MM.1S (cell line): ENCODE measurements at regions not wholly inside any gene's neighbourhood (a gene's known extent, or its start where the extent isn't known, plus 50 kb on each side); places are given as distances from the start of the nearest gene placed in this dataset.

Experiments used
- DNase-seq: peaks from one replicate; pipeline ENCODE4 v3.0.0-alpha.2; 2015
- H2AFZ ChIP-seq: fragments of 300-600 bp; sonication (generic); 2 replicates; pipeline ENCODE4 v1.6.0; 2016; ENCODE audit warnings: antibody characterized with exemption, low read length
- H3F3A ChIP-seq: fragments of 300-600 bp; sonication (generic); 2 replicates; pipeline ENCODE4 v1.6.1; 2016; ENCODE audit warnings: mild to moderate bottlenecking, antibody characterized with exemption, low read length, moderate library complexity, mixed read lengths; ENCODE audit not compliant: insufficient read depth
- H3K27ac ChIP-seq: fragments of 300-600 bp; sonication (generic); 2 replicates; pipeline ENCODE4 v1.5.1; 2016; ENCODE audit warnings: mild to moderate bottlenecking, low read length
- H3K27me3 ChIP-seq: fragments of 300-600 bp; sonication (generic); replicated peaks from 2 replicates; pipeline ENCODE4 v1.6.0; 2016; ENCODE audit warnings: low read length; ENCODE audit not compliant: insufficient read depth
- H3K36me3 ChIP-seq: fragments of 300-600 bp; sonication (generic); replicated peaks from 2 replicates; pipeline ENCODE4 v1.6.1; 2016; ENCODE audit warnings: mild to moderate bottlenecking, low read length, mixed read lengths; ENCODE audit not compliant: insufficient read depth
- H3K4me1 ChIP-seq: fragments of 300-600 bp; sonication (generic); 2 replicates; pipeline ENCODE4 v1.6.1; 2016; ENCODE audit warnings: low read length, mixed read lengths
- H3K4me2 ChIP-seq: fragments of 300-600 bp; sonication (generic); 2 replicates; pipeline ENCODE4 v1.6.0; 2016; ENCODE audit warnings: low read depth, low read length
- H3K4me3 ChIP-seq: fragments of 300-600 bp; sonication (generic); 2 replicates; pipeline ENCODE4 v1.5.1; 2016; ENCODE audit warnings: low read length, mixed read lengths
- H3K79me2 ChIP-seq: fragments of 300-600 bp; sonication (generic); 2 replicates; pipeline ENCODE4 v1.6.1; 2016; ENCODE audit warnings: mixed run types, low read length, mixed read lengths
- H3K9ac ChIP-seq: fragments of 300-600 bp; sonication (generic); 2 replicates; pipeline ENCODE4 v1.6.1; 2016; ENCODE audit warnings: low read length, mixed read lengths
- H3K9me2 ChIP-seq: fragments of 300-600 bp; sonication (generic); replicated peaks from 2 replicates; pipeline ENCODE4 v1.6.1; 2016; ENCODE audit warnings: mild to moderate bottlenecking, low read length, mixed read lengths; ENCODE audit not compliant: insufficient read depth
- H3K9me3 ChIP-seq: fragments of 300-600 bp; sonication (generic); replicated peaks from 2 replicates; pipeline ENCODE4 v1.6.1; 2016; ENCODE audit warnings: mild to moderate bottlenecking, low read length, mixed read lengths; ENCODE audit not compliant: insufficient read depth
- H4K20me1 ChIP-seq: fragments of 300-600 bp; sonication (generic); 2 replicates; pipeline ENCODE4 v1.6.1; 2016; ENCODE audit warnings: mild to moderate bottlenecking, low read length, moderate library complexity, mixed read lengths; ENCODE audit not compliant: insufficient read depth
- EZH2 ChIP-seq: fragments of 300-600 bp; sonication (generic); optimal IDR thresholded peaks from 2 replicates; pipeline ENCODE3; 2017; ENCODE audit warnings: low read depth, mild to moderate bottlenecking, antibody characterized with exemption, low read length, mixed read lengths
- EZH2phosphoT487 ChIP-seq: fragments of 300-600 bp; sonication (generic); IDR thresholded peaks from 2 replicates; pipeline ENCODE4 v1.6.1; 2018; ENCODE audit warnings: antibody characterized with exemption, low read length
- TF ChIP-seq, protein P1 (sequence below): fragments of 300-600 bp; sonication (generic); IDR thresholded peaks from 2 replicates; pipeline ENCODE4 v1.5.1; 2016; ENCODE audit warnings: antibody characterized with exemption, low read length, mixed read lengths

DNA sequence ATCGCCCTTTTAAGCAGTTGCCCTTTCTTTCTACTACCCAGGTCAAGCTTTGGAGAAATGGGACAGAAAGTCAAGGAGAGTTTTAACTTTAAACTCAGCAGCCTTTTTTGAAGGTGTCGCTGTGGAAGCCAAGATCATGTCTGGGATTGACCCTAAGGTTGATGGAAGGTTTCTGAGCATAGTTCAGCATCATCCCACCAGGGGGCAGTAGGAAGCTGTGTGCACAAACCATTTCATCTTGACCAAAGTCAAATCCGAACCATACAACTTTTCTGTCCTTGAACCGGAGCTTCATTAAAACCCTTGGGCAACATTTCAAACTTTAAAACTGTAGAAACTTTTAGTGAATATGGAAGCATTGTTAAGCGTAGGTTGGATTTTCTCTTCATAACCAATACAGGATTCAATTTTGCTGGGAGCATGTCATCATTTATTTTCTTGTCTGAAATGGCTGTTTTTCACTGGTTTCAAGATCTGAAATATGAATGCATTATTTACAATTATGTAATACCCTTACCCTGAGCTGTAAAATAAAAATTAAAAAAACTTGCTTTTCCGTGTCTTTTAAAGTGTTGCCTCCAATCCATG is 214.4 kb upstream of the KIAA1217 start:
- peak; percentile 51 for DNase-seq
- Histone ChIP-seq H3K4me3 (no peak overlapping the region), H3K36me3 (no peaks in the 10 kb centered on the region), H3K9me2 (no peaks in the 10 kb centered on the region), H3F3A (no peaks in the 10 kb centered on the region), H3K4me1 (no peaks in the 10 kb centered on the region), H3K27me3 (no peaks in the 10 kb centered on the region), H2AFZ (no peak overlapping the region), H4K20me1 (no peaks in the 10 kb centered on the region), H3K9ac (no peak overlapping the region), H3K4me2 (no peak overlapping the region), H3K27ac (no peak overlapping the region), H3K9me3 (no peaks in the 10 kb centered on the region), H3K79me2 (no peaks in the 10 kb centered on the region)
- no peak for TF ChIP-seq EZH2phosphoT487
- TF ChIP-seq, protein P1, sequence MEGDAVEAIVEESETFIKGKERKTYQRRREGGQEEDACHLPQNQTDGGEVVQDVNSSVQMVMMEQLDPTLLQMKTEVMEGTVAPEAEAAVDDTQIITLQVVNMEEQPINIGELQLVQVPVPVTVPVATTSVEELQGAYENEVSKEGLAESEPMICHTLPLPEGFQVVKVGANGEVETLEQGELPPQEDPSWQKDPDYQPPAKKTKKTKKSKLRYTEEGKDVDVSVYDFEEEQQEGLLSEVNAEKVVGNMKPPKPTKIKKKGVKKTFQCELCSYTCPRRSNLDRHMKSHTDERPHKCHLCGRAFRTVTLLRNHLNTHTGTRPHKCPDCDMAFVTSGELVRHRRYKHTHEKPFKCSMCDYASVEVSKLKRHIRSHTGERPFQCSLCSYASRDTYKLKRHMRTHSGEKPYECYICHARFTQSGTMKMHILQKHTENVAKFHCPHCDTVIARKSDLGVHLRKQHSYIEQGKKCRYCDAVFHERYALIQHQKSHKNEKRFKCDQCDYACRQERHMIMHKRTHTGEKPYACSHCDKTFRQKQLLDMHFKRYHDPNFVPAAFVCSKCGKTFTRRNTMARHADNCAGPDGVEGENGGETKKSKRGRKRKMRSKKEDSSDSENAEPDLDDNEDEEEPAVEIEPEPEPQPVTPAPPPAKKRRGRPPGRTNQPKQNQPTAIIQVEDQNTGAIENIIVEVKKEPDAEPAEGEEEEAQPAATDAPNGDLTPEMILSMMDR = peak; percentile 85

DNA sequence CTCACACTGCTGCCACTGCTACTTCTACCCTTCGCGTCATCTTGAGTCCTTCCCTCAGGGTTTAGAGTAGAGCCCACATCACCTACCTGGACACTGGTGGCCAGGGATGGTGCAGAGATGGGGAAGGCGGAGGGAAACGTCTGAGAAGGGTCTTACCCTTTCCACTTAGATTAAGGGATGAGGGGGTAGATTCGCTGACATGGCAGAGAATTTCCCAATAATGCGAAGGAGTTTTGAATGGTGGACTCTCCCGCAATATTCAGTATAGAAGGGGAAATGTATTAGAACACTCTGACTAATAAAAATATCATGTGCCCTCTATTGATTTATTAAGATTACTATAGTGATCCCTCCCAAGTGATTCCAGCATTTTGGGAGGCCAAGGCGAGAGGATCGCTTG is 209.5 kb upstream of the KIAA1217 start:
- Histone ChIP-seq H3K4me1 (no peaks in the 10 kb centered on the region), H3K9ac (no peak overlapping the region), H3F3A (no peaks in the 10 kb centered on the region), H2AFZ (no peak overlapping the region), H3K9me2 (no peaks in the 10 kb centered on the region), H3K9me3 (no peaks in the 10 kb centered on the region), H4K20me1 (no peaks in the 10 kb centered on the region), H3K79me2 (no peaks in the 10 kb centered on the region), H3K4me3 (no peak overlapping the region), H3K27ac (no peak overlapping the region), H3K36me3 (no peaks in the 10 kb centered on the region), H3K4me2 (no peak overlapping the region), H3K27me3 (no peaks in the 10 kb centered on the region)
- no peak for TF ChIP-seq EZH2phosphoT487
- no peak for TF ChIP-seq EZH2
- DNase-seq = no peak

DNA sequence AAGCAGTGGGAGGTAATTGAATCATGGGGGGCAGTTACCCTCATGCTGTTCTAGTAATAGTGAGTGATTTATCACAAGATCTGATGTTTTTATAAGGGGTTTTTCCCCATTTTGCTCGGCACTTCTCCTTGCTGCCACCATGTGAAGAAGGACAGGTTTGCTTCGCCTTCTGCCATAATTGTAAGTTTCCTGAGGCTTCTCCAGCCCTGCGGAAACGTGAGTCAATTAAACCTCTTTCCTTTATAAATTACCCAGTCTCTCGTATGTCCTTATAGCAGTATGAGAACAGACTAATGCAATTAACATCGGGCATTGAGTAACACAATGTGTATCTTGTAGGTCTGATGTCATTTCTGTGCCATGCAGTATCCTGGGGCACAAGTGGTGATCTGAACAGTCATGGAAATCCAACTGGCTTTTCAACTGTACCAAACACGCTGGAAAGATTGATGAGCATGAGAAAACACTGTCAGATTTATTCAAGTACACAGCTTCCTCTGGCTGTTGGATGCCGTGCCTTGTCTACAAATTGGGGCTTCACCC is 208.6 kb upstream of the KIAA1217 start:
- Histone ChIP-seq H3F3A (no peaks in the 10 kb centered on the region), H3K27me3 (no peaks in the 10 kb centered on the region), H3K4me1 (no peaks in the 10 kb centered on the region), H3K27ac (no peak overlapping the region), H3K4me2 (no peak overlapping the region), H3K9ac (no peak overlapping the region), H3K9me3 (no peaks in the 10 kb centered on the region), H3K36me3 (no peaks in the 10 kb centered on the region), H3K9me2 (no peaks in the 10 kb centered on the region), H3K4me3 (no peak overlapping the region), H3K79me2 (no peaks in the 10 kb centered on the region), H4K20me1 (no peaks in the 10 kb centered on the region), H2AFZ (no peak overlapping the region)
- TF ChIP-seq EZH2phosphoT487 = no peak
- TF ChIP-seq, protein P1 = no peak
- TF ChIP-seq EZH2 = no peak
- DNase-seq = no peak

DNA sequence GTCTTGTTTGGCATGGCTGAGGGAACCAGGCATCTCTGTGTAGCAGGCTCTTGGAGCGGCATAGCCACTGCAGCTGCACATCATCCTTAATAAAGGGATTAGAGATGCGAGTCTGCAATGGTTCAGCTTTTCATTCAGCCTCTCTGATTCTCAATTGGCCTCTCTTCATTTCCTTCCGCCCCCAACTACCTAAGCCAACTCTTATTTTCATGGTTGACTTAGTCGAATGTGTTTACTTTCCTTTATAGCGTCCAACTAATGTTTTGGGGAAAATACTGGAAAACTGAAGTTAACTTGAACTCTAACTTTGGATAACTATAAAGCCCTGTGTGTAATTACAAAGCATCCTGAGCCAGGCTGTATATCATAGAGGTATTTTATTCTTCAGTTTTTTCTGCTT is 202.2 kb upstream of the KIAA1217 start:
- H3K27ac ChIP-seq = no peak overlapping the region
- no peak overlapping the region for H3K4me3 ChIP-seq
- H3F3A ChIP-seq = no peaks in the 10 kb centered on the region
- no peaks in the 10 kb centered on the region for H4K20me1 ChIP-seq
- H3K9me2 ChIP-seq = no peaks in the 10 kb centered on the region
- no peaks in the 10 kb centered on the region for H3K36me3 ChIP-seq
- H2AFZ ChIP-seq = no peak overlapping the region
- no peaks in the 10 kb centered on the region for H3K9me3 ChIP-seq
- H3K4me1 ChIP-seq = no peaks in the 10 kb centered on the region
- H3K9ac ChIP-seq = no peak overlapping the region
- DNase-seq = no peak
- no peak for TF ChIP-seq EZH2phosphoT487
- TF ChIP-seq, protein P1 = no peak
- no peak for TF ChIP-seq EZH2
- H3K4me2 ChIP-seq = no peak overlapping the region
- no peaks in the 10 kb centered on the region for H3K79me2 ChIP-seq
- H3K27me3 ChIP-seq = no peaks in the 10 kb centered on the region
